ENCODE measurements at regions not wholly inside any gene's neighbourhood (a gene's known extent, or its start where the extent isn't known, plus 50 kb on each side); places are given as distances from the start of the nearest gene placed in this dataset.

DNA sequence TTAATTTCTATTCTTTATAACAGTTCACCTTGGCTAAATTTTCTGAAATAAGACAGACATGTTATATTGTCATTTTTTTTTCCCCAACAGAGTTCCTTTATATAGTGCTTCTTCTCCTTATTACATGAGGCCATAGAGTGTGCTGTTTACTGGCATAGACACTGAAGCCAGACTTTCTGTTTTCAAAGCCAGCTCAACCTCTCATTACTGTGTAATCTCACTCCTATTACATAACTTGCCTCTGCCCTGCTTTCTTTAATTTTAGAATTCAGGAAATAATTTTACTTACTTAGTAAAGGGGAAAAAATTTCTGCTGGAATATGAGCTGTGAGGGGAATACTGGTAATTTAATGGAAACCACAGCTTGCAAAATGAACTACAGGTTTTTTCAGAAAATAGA, 1380.4 kb downstream of the SLITRK1 start:
- TF ChIP-seq POLR2A (IDR thresholded peaks at IDR 0.05): no peak
- TF ChIP-seq, protein P1, sequence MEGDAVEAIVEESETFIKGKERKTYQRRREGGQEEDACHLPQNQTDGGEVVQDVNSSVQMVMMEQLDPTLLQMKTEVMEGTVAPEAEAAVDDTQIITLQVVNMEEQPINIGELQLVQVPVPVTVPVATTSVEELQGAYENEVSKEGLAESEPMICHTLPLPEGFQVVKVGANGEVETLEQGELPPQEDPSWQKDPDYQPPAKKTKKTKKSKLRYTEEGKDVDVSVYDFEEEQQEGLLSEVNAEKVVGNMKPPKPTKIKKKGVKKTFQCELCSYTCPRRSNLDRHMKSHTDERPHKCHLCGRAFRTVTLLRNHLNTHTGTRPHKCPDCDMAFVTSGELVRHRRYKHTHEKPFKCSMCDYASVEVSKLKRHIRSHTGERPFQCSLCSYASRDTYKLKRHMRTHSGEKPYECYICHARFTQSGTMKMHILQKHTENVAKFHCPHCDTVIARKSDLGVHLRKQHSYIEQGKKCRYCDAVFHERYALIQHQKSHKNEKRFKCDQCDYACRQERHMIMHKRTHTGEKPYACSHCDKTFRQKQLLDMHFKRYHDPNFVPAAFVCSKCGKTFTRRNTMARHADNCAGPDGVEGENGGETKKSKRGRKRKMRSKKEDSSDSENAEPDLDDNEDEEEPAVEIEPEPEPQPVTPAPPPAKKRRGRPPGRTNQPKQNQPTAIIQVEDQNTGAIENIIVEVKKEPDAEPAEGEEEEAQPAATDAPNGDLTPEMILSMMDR (IDR thresholded peaks at IDR 0.05): no peak
